GM23338 (cell line): ENCODE measurements at regions not wholly inside any gene's neighbourhood (a gene's known extent, or its start where the extent isn't known, plus 50 kb on each side); places are given as distances from the start of the nearest gene placed in this dataset.

Experiments used
- ATAC-seq: fragments of 200-7000 bp; cut with Tn5 transposase; 3 replicates; pipeline ENCODE4 v1.9.1; 2020
- DNase-seq: peaks from one replicate; pipeline ENCODE4 v3.0.0-alpha.2; 2015; ENCODE audit warnings: low spot score
- H2AFZ ChIP-seq: fragments of 200-600 bp; sonication (generic); 2 replicates; pipeline ENCODE4 v1.8.0; 2016; ENCODE audit warnings: antibody characterized with exemption, mild to moderate bottlenecking, moderate library complexity
- H3F3A ChIP-seq: fragments of 200-600 bp; sonication (generic); replicated peaks from 2 replicates; pipeline ENCODE4 v1.8.0; 2017; ENCODE audit warnings: antibody characterized with exemption, mixed run types, low read depth
- H3K27ac ChIP-seq: fragments of 200-600 bp; sonication (generic); 2 replicates; pipeline ENCODE4 v1.6.1; 2016; ENCODE audit warnings: low read depth
- H3K27me3 ChIP-seq: fragments of 200-600 bp; sonication (generic); 2 replicates; pipeline ENCODE4 v1.8.0; 2016; ENCODE audit warnings: mild to moderate bottlenecking, mixed run types, moderate library complexity; ENCODE audit not compliant: insufficient read depth
- H3K36me3 ChIP-seq: fragments of 200-600 bp; sonication (generic); 2 replicates; pipeline ENCODE4 v1.8.0; 2016; ENCODE audit warnings: mild to moderate bottlenecking; ENCODE audit not compliant: insufficient read depth
- H3K4me1 ChIP-seq: fragments of 200-600 bp; sonication (generic); 2 replicates; pipeline ENCODE4 v1.8.0; 2016; ENCODE audit warnings: mild to moderate bottlenecking, moderate library complexity; ENCODE audit not compliant: insufficient read depth
- H3K4me2 ChIP-seq: fragments of 200-600 bp; sonication (generic); 2 replicates; pipeline ENCODE4 v1.7.1; 2017; ENCODE audit warnings: mixed run types
- H3K4me3 ChIP-seq: fragments of 200-600 bp; sonication (generic); 2 replicates; pipeline ENCODE4 v1.6.1; 2016; ENCODE audit warnings: mixed run types
- H3K79me2 ChIP-seq: fragments of 200-600 bp; sonication (generic); replicated peaks from 2 replicates; pipeline ENCODE4 v1.8.0; 2017; ENCODE audit warnings: mild to moderate bottlenecking; ENCODE audit not compliant: insufficient read depth
- H3K9me2 ChIP-seq: fragments of 200-600 bp; sonication (generic); 2 replicates; pipeline ENCODE4 v1.8.0; 2017; ENCODE audit not compliant: insufficient read depth
- H4K20me1 ChIP-seq: fragments of 200-600 bp; sonication (generic); replicated peaks from 2 replicates; pipeline ENCODE4 v1.8.0; 2017; ENCODE audit warnings: mild to moderate bottlenecking; ENCODE audit not compliant: insufficient read depth
- H3K27ac Mint-ChIP-seq: 2 replicates; pipeline ENCODE4 v1.8.0; 2020; ENCODE audit warnings: inconsistent platforms, mild to moderate bottlenecking, moderate library complexity, mixed read lengths
- H3K27me3 Mint-ChIP-seq: 3 replicates; pipeline ENCODE4 v1.8.0; 2022; ENCODE audit warnings: low read depth, mild to moderate bottlenecking, moderate library complexity, mixed read lengths, inconsistent platforms; ENCODE audit not compliant: insufficient read depth, poor library complexity
- H3K36me3 Mint-ChIP-seq: 3 replicates; pipeline ENCODE4 v1.8.0; 2021; ENCODE audit warnings: low read depth, mild to moderate bottlenecking, inconsistent platforms, moderate library complexity, mixed read lengths
- H3K4me1 Mint-ChIP-seq: 3 replicates; pipeline ENCODE4 v1.8.0; 2020; ENCODE audit warnings: mild to moderate bottlenecking, inconsistent platforms, mixed read lengths
- H3K4me3 Mint-ChIP-seq: 3 replicates; pipeline ENCODE4 v1.8.0; 2021; ENCODE audit warnings: moderate library complexity, mild to moderate bottlenecking, inconsistent platforms, mixed read lengths
- H3K9me3 Mint-ChIP-seq: 3 replicates; pipeline ENCODE4 v1.8.0; 2020; ENCODE audit warnings: moderate library complexity, mild to moderate bottlenecking, inconsistent platforms, mixed read lengths
- EZH2 ChIP-seq: fragments of 200-600 bp; sonication (generic); IDR thresholded peaks from one replicate; pipeline ENCODE4 v1.8.0; 2017; ENCODE audit warnings: antibody characterized with exemption, mild to moderate bottlenecking, low read depth; ENCODE audit not compliant: unreplicated experiment
- EZH2phosphoT487 ChIP-seq: fragments of 200-600 bp; sonication (generic); IDR thresholded peaks from one replicate; pipeline ENCODE4 v1.8.1; 2018; ENCODE audit warnings: antibody characterized with exemption; ENCODE audit not compliant: unreplicated experiment
- POLR2AphosphoS5 ChIP-seq: IDR thresholded peaks from 2 replicates; pipeline ENCODE4 v1.6.1; 2016; ENCODE audit warnings: antibody characterized with exemption, low read depth
- ZNF114 ChIP-seq: fragments of 250-450 bp; sonication (Bioruptor Pico); IDR thresholded peaks from 2 replicates; pipeline ENCODE4 v1.5.0; 2020; ENCODE audit warnings: mild to moderate bottlenecking, moderate library complexity
- ZNF331 ChIP-seq: fragments of 250-450 bp; sonication (Bioruptor Pico); IDR thresholded peaks from 2 replicates; pipeline ENCODE4 v1.5.0; 2020; ENCODE audit warnings: low read depth, mild to moderate bottlenecking, moderate library complexity
- TF ChIP-seq, protein P1 (sequence below): IDR thresholded peaks from one replicate; pipeline ENCODE4 v1.6.1; 2018; ENCODE audit warnings: antibody characterized with exemption; ENCODE audit not compliant: unreplicated experiment
- TF ChIP-seq, protein P2 (sequence below), 2 experiments: fragments of 200-600 bp in 1 of 2; sonication (generic) in 1 of 2; conservative IDR thresholded peaks; 2 replicates each; pipeline versions ENCODE4 v1.5.1 to v1.6.1; 2016 to 2017; ENCODE audit warnings: antibody characterized with exemption in 2 of 2, low read depth in 2 of 2, mild to moderate bottlenecking in 2 of 2, moderate library complexity in 1 of 2

DNA sequence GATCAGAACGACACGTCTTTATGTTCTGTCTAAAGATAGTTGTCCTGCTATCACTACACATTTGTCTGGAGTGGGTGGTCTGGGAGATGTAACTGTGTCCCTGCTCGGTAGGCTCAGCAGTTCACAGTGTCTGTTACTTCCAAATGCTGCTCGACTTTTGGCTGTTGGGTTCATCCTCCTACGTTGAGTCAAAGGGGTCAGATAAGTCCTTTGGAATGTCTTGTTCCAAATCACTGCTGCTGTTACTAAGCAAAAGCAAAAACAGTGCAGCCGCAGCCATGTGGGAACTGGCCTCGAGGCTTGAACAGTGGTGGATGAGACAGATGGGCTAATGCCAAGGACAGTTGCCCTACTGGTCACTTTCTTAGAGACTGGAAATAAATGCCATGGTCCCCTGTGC lies 272.2 kb upstream of the MAP3K7 start (continued):
- TF ChIP-seq, protein P1, sequence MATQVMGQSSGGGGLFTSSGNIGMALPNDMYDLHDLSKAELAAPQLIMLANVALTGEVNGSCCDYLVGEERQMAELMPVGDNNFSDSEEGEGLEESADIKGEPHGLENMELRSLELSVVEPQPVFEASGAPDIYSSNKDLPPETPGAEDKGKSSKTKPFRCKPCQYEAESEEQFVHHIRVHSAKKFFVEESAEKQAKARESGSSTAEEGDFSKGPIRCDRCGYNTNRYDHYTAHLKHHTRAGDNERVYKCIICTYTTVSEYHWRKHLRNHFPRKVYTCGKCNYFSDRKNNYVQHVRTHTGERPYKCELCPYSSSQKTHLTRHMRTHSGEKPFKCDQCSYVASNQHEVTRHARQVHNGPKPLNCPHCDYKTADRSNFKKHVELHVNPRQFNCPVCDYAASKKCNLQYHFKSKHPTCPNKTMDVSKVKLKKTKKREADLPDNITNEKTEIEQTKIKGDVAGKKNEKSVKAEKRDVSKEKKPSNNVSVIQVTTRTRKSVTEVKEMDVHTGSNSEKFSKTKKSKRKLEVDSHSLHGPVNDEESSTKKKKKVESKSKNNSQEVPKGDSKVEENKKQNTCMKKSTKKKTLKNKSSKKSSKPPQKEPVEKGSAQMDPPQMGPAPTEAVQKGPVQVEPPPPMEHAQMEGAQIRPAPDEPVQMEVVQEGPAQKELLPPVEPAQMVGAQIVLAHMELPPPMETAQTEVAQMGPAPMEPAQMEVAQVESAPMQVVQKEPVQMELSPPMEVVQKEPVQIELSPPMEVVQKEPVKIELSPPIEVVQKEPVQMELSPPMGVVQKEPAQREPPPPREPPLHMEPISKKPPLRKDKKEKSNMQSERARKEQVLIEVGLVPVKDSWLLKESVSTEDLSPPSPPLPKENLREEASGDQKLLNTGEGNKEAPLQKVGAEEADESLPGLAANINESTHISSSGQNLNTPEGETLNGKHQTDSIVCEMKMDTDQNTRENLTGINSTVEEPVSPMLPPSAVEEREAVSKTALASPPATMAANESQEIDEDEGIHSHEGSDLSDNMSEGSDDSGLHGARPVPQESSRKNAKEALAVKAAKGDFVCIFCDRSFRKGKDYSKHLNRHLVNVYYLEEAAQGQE, result no peak
- TF ChIP-seq ZNF114 (CRISPR knock-in tag) (no peak), POLR2AphosphoS5 (no peak), EZH2 (no peak)
- TF ChIP-seq, protein P2, sequence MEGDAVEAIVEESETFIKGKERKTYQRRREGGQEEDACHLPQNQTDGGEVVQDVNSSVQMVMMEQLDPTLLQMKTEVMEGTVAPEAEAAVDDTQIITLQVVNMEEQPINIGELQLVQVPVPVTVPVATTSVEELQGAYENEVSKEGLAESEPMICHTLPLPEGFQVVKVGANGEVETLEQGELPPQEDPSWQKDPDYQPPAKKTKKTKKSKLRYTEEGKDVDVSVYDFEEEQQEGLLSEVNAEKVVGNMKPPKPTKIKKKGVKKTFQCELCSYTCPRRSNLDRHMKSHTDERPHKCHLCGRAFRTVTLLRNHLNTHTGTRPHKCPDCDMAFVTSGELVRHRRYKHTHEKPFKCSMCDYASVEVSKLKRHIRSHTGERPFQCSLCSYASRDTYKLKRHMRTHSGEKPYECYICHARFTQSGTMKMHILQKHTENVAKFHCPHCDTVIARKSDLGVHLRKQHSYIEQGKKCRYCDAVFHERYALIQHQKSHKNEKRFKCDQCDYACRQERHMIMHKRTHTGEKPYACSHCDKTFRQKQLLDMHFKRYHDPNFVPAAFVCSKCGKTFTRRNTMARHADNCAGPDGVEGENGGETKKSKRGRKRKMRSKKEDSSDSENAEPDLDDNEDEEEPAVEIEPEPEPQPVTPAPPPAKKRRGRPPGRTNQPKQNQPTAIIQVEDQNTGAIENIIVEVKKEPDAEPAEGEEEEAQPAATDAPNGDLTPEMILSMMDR (conservative IDR thresholded peaks at IDR 0.05; ENCODE audit: low read depth in 2 of 2), result no peak

DNA sequence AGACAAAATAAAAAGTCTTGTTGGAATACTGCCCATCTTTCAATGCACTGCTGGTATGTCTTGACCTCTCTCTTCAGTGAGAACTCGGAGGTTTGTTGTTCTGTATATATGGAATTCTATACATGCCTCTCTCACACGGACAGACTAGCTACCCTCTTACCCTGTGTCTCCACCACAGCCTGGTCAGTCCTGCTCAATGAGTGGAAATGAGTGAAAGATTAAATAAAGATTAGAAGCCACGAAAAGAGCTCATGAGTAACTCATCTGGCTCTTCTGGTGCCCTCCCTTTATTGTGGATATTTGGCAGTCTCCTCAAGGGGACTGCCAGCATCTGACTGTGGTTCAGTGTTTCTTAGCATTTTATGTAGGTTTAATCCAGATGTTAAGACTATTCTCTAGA lies 262.8 kb upstream of the MAP3K7 start:
- H3K27me3 Mint-ChIP-seq, result peaks cover 2% of the 10 kb centered on the region

DNA sequence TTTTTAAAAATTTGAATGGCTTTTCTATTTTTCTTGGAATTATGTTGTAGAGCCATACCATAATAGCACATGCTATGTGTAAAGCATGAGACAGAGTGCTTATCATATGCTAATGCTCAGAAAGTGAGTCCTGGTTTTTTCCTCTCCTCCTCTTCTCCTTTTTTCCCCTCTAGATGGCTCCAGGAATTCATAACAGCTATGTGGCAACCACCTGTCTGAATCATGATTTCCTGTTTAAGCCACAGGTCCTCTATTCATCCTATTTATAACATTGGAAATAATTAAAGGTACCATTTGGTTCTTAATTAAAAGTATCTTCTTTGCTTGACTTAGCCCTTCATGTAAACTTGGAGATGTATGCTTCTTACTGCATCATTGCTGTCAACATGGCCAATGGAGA lies 260.0 kb upstream of the MAP3K7 start:
- DNase-seq (no peak), ATAC-seq (no peak)
- H3K27me3 ChIP-seq, result no peaks in the 10 kb centered on the region
- H3K79me2 ChIP-seq, result no peaks in the 10 kb centered on the region
- H3K4me3 ChIP-seq, result no peak overlapping the region
- H2AFZ ChIP-seq, result no peak overlapping the region
- H3K36me3 ChIP-seq, result no peaks in the 10 kb centered on the region
- no peak overlapping the region for H3K4me2 ChIP-seq
- peaks cover 11% of the 10 kb centered on the region; the same call in 1 of the 2 replicates for H3K4me1 ChIP-seq
- Mint-ChIP-seq H3K27me3 (peaks cover 2% of the 10 kb centered on the region), H3K36me3 (no peaks in the 10 kb centered on the region), H3K4me1 (peaks cover 9% of the 10 kb centered on the region; the same call in 2 of the 3 replicates), H3K4me3 (no peak overlapping the region), H3K27ac (no peak overlapping the region), H3K9me3 (no peaks in the 10 kb centered on the region)
- no peak overlapping the region for H3K27ac ChIP-seq
- H4K20me1 ChIP-seq, result no peaks in the 10 kb centered on the region
- no peaks in the 10 kb centered on the region for H3K9me2 ChIP-seq
- no peaks in the 10 kb centered on the region for H3F3A ChIP-seq
- TF ChIP-seq ZNF331 (CRISPR knock-in tag) (no peak), EZH2 (no peak), POLR2AphosphoS5 (no peak), EZH2phosphoT487 (no peak), ZNF114 (CRISPR knock-in tag) (no peak)
- TF ChIP-seq, protein P1, result no peak

More for the DNA sequence above, 262.8 kb upstream of the MAP3K7 start:
- H4K20me1 ChIP-seq, result no peaks in the 10 kb centered on the region
- peak overlapping the region; percentile 18; the same call in 1 of the 2 replicates for H3K4me2 ChIP-seq
- Mint-ChIP-seq H3K36me3 (no peaks in the 10 kb centered on the region), H3K4me1 (peaks cover 13% of the 10 kb centered on the region; the same call in 2 of the 3 replicates), H3K27ac (no peak overlapping the region), H3K9me3 (no peaks in the 10 kb centered on the region), H3K4me3 (no peak overlapping the region)
- peaks cover 17% of the 10 kb centered on the region for H3K4me1 ChIP-seq
- no peaks in the 10 kb centered on the region for H3F3A ChIP-seq
- H3K27me3 ChIP-seq, result no peaks in the 10 kb centered on the region
- H3K9me2 ChIP-seq, result no peaks in the 10 kb centered on the region
- H3K79me2 ChIP-seq, result no peaks in the 10 kb centered on the region
- ATAC-seq (no peak), DNase-seq (no peak)
- no peaks in the 10 kb centered on the region for H3K36me3 ChIP-seq
- H3K4me3 ChIP-seq, result no peak overlapping the region
- TF ChIP-seq ZNF331 (CRISPR knock-in tag) (no peak), EZH2 (no peak)
- peak overlapping the region; percentile 78; the same call in 1 of the 2 replicates for H2AFZ ChIP-seq
- no peak overlapping the region for H3K27ac ChIP-seq
